Hematopoietic multipotent progenitor cell treated with erythropoietin and hydrocortisone succinate and interleukin-3 and kit ligand, for 15 days (in vitro differentiated cells): ENCODE measurements at regions not wholly inside any gene's neighbourhood (a gene's known extent, or its start where the extent isn't known, plus 50 kb on each side); places are given as distances from the start of the nearest gene placed in this dataset.
"Not testable (repeated sequence)": the region's sequence is repeated elsewhere in the genome, so short reads cannot be mapped to it uniquely, and the experiment has no call there.

Experiments used
- DNase-seq: peaks from one replicate; pipeline ENCODE4 v3.0.0-alpha.2; 2015; ENCODE audit warnings: low spot score

- DNase-seq: no peak
These were observed 233.1 kb upstream of the FOXF1 start for GRCh38 chr16:86277221-86277620.

GRCh38 chr16:86277859-86278258, 232.5 kb upstream of the FOXF1 start:
- not testable (repeated sequence) for DNase-seq

GRCh38 chr16:86281421-86281820, 228.9 kb upstream of the FOXF1 start:
- DNase-seq: no peak

GRCh38 chr16:86283944-86284343, 226.4 kb upstream of the FOXF1 start:
- no peak for DNase-seq

GRCh38 chr16:86285421-86285820, 224.9 kb upstream of the FOXF1 start:
- no peak for DNase-seq

GRCh38 chr16:86285938-86286921, 224.1 kb upstream of the FOXF1 start:
- DNase-seq: no peak

- DNase-seq: no peak
These were observed 223.2 kb upstream of the FOXF1 start for GRCh38 chr16:86286991-86287663.

- DNase-seq: no peak
These were observed 222.6 kb upstream of the FOXF1 start for GRCh38 chr16:86287664-86288201.

- no peak for DNase-seq
These were observed 221.5 kb upstream of the FOXF1 start for GRCh38 chr16:86288716-86289294.

- no peak for DNase-seq
These were observed 221.0 kb upstream of the FOXF1 start for GRCh38 chr16:86289304-86289703.

GRCh38 chr16:86289907-86290306, 220.4 kb upstream of the FOXF1 start:
- DNase-seq: no peak

- no peak for DNase-seq
These were observed 218.8 kb upstream of the FOXF1 start for GRCh38 chr16:86291491-86291890.

GRCh38 chr16:86292171-86292775, 218.1 kb upstream of the FOXF1 start:
- DNase-seq: no peak

- DNase-seq: no peak
These were observed 217.4 kb upstream of the FOXF1 start for GRCh38 chr16:86292942-86293341.

GRCh38 chr16:86293906-86294305, 216.4 kb upstream of the FOXF1 start:
- DNase-seq: no peak

- DNase-seq: no peak
These were observed 215.7 kb upstream of the FOXF1 start for GRCh38 chr16:86294535-86295196.

- no peak for DNase-seq
These were observed 214.1 kb upstream of the FOXF1 start for GRCh38 chr16:86296256-86296655.

- DNase-seq: no peak
These were observed 212.9 kb upstream of the FOXF1 start for GRCh38 chr16:86297391-86297790.

GRCh38 chr16:86297866-86298757, 212.2 kb upstream of the FOXF1 start:
- no peak for DNase-seq

GRCh38 chr16:86298758-86299134, 211.6 kb upstream of the FOXF1 start:
- DNase-seq: no peak
